B cell (primary cell): ENCODE measurements at regions not wholly inside any gene's neighbourhood (a gene's known extent, or its start where the extent isn't known, plus 50 kb on each side); places are given as distances from the start of the nearest gene placed in this dataset.

Experiments used
- CTCF ChIP-seq: fragments of 200-600 bp; IDR thresholded peaks from one replicate; pipeline ENCODE4 v1.8.0; 2022; ENCODE audit warnings: antibody characterized with exemption, mild to moderate bottlenecking
- EZH2 ChIP-seq: IDR thresholded peaks from 2 replicates; pipeline ENCODE4 v1.6.1; 2012; ENCODE audit warnings: borderline replicate concordance, low read depth, mild to moderate bottlenecking, moderate library complexity, low read length; ENCODE audit not compliant: insufficient read depth, poor library complexity, severe bottlenecking

GRCh38 chr4:80140194-80140593 is 57.1 kb upstream of the PRDM8 start:
- TF ChIP-seq CTCF = no peak
- no peak for TF ChIP-seq EZH2
